SH-SY5Y (cell line): ENCODE measurements at regions not wholly inside any gene's neighbourhood (a gene's known extent, or its start where the extent isn't known, plus 50 kb on each side); places are given as distances from the start of the nearest gene placed in this dataset.

ENCODE experiments used
- GATA2 ChIP-seq: IDR thresholded peaks from 2 replicates; pipeline ENCODE4 v1.6.1; 2011; ENCODE audit warnings: mild to moderate bottlenecking, low read depth, low read length
- GATA3 ChIP-seq: IDR thresholded peaks from 2 replicates; pipeline ENCODE4 v1.6.1; 2011; ENCODE audit warnings: low read depth, mild to moderate bottlenecking, low read length, moderate library complexity

DNA sequence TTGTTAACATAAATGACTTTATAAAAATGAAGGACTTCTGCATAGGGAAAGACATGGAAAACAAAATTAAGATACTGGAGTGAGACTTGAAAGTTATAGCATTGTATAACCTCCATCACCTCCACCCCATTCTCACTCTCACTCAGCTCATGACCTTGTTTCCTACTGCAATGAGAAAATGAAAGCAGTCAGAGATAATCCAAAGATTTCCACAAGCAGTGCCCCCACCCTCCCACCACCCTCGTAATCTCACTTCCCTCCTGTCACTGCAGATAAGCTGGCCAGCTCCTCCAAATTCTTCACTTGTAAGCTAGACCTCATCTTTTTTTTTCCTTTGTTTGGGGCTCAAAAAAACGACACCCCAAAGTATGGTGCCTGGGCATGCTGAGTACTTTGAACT lies 52.9 kb upstream of the PROKR2 start:
- no peak for TF ChIP-seq GATA3
- no peak for TF ChIP-seq GATA2
